ENCODE measurements at regions not wholly inside any gene's neighbourhood (a gene's known extent, or its start where the extent isn't known, plus 50 kb on each side); places are given as distances from the start of the nearest gene placed in this dataset.

DNA sequence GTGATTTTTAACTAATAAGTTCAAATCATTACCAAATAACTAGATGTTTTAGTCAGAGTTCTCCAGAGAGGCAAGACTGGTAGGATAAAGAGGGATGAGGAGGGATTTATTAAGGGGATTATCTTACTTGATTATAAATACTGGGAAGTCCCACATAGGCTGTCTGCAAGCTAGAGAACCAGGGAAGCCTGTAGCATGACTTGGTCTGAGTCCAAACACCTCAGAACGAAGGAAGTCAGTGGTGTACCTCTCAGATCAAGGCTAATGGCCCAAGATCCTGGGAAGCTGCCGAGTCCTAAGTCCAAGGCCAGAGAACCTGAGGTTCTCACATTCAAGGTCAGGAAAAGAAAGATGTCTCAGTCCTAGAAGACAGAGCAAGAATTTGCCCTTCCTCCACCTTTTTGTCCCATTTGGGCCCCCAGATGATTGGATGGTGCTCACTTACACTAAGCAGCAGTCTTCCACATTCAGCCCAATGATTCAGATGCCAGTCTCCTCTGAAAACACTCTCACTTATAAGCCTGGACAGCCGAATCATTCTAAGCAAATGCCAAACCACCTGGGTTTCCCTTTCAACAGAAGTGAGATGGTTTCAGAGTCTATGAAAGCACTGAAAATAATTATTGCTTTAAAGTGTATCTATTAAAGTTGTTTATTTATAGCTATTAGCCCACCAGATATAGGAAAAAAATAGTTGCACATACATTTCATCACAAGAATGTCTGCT lies 1599.2 kb downstream of the OLFM4 start:
- TF ChIP-seq, protein P1, sequence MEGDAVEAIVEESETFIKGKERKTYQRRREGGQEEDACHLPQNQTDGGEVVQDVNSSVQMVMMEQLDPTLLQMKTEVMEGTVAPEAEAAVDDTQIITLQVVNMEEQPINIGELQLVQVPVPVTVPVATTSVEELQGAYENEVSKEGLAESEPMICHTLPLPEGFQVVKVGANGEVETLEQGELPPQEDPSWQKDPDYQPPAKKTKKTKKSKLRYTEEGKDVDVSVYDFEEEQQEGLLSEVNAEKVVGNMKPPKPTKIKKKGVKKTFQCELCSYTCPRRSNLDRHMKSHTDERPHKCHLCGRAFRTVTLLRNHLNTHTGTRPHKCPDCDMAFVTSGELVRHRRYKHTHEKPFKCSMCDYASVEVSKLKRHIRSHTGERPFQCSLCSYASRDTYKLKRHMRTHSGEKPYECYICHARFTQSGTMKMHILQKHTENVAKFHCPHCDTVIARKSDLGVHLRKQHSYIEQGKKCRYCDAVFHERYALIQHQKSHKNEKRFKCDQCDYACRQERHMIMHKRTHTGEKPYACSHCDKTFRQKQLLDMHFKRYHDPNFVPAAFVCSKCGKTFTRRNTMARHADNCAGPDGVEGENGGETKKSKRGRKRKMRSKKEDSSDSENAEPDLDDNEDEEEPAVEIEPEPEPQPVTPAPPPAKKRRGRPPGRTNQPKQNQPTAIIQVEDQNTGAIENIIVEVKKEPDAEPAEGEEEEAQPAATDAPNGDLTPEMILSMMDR (IDR thresholded peaks at IDR 0.05), result no peak
- TF ChIP-seq EP300 (IDR thresholded peaks at IDR 0.05), result no peak
- no peak for TF ChIP-seq POLR2A (IDR thresholded peaks at IDR 0.05)
- Histone ChIP-seq H3K36me3 (no peaks in the 10 kb centered on the region), H3K9me3 (no peaks in the 10 kb centered on the region), H3K27me3 (no peaks in the 10 kb centered on the region), H3K27ac (no peak overlapping the region), H3K4me1 (no peaks in the 10 kb centered on the region), H3K4me3 (no peak overlapping the region)
- DNase-seq (ENCODE audit: low spot score in 2 of 2), result no peak
- 74 to 82% methylated on average over 3 of the region's 3 CpGs for WGBS, 2 donors

DNA sequence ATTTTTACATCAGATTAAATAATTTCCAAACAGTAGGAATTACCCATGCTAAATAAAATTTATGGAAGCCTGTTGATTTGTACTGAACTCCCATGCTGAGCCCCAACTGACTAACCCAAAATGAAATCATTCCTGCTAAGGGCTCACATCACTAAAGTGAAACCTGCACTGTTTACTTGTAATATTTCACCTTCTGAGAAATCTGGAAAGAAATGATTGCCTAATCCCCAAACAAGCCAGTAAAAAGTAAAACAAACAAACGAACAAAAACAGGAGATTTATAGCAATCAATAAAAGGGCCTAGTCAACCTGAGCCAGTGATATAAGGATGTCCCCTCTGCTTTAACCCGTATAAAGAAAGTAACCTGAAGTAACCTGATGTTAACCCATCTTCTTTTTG lies 1599.8 kb downstream of the OLFM4 start:
- 53 to 54% methylated on average over 2 of the region's 2 CpGs for whole genome bisulfite sequencing, 2 donors
- TF ChIP-seq, protein P1 (IDR thresholded peaks at IDR 0.05), result no peak
- TF ChIP-seq EP300 (IDR thresholded peaks at IDR 0.05) (no peak), POLR2A (IDR thresholded peaks at IDR 0.05) (no peak)
- no peaks in the 10 kb centered on the region for H3K36me3 ChIP-seq
- H3K27me3 ChIP-seq, result no peaks in the 10 kb centered on the region
- H3K4me1 ChIP-seq, result no peaks in the 10 kb centered on the region
- H3K4me3 ChIP-seq, result no peak overlapping the region
- no peak overlapping the region for H3K27ac ChIP-seq
- H3K9me3 ChIP-seq, result no peaks in the 10 kb centered on the region
- no peak for DNase-seq (ENCODE audit: low spot score in 2 of 2)

DNA sequence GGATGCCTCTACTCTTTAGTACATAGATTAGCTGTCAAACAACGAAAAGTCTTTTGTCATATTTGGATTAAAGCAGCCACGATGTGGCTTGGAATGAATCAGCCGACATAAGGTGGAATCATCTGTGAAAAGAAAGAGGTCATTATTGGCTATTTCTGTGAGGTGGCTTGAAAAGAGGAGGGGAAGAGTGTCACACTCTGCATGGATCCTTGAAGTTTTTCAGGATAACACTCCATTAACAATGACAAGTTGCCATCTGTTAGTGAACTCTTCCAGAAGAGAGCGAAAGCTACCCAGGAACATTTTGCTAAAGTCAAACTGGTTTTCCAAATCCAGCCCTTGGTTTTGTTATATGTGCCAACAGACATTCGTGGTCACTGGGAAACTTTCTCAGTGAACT lies 1604.8 kb downstream of the OLFM4 start:
- Histone ChIP-seq H3K27ac (no peak overlapping the region), H3K4me3 (no peak overlapping the region), H3K9me3 (no peaks in the 10 kb centered on the region), H3K4me1 (no peaks in the 10 kb centered on the region), H3K27me3 (no peaks in the 10 kb centered on the region), H3K36me3 (no peaks in the 10 kb centered on the region)
- no peak for DNase-seq (ENCODE audit: low spot score in 2 of 2)
- TF ChIP-seq POLR2A (IDR thresholded peaks at IDR 0.05) (no peak), EP300 (IDR thresholded peaks at IDR 0.05) (no peak)
- TF ChIP-seq, protein P1 (IDR thresholded peaks at IDR 0.05), result no peak
- 59 to 65% methylated on average over 5 of the region's 5 CpGs for WGBS, 2 donors

DNA sequence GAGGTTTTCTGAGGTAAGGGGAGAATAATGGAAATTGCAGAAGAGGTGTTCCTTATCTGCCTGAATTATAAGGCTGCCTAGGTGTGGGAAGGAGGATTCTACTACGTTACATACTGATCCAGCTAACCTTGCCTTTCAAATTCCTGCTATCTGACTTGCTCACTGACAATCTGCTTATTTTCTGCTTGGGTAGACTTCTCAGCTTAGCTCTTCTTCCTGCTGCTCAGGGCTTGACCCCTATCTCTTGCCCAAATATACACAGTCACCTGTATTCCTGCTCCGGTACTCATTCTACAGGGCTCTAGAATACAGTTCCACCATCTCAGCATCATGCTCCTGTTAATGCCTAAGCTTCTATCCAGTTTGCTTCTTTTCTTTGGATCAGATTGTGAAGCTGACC lies 1607.6 kb downstream of the OLFM4 start:
- Histone ChIP-seq H3K36me3 (no peaks in the 10 kb centered on the region), H3K9me3 (no peaks in the 10 kb centered on the region), H3K27ac (no peak overlapping the region), H3K4me3 (no peak overlapping the region), H3K27me3 (no peaks in the 10 kb centered on the region), H3K4me1 (no peaks in the 10 kb centered on the region)
- TF ChIP-seq, protein P1 (IDR thresholded peaks at IDR 0.05), result no peak
- no peak for TF ChIP-seq EP300 (IDR thresholded peaks at IDR 0.05)
- TF ChIP-seq POLR2A (IDR thresholded peaks at IDR 0.05), result no peak
- 75 to 80% methylated on average over 2 of the region's 2 CpGs for WGBS, 2 donors
- DNase-seq (ENCODE audit: low spot score in 2 of 2), result no peak

DNA sequence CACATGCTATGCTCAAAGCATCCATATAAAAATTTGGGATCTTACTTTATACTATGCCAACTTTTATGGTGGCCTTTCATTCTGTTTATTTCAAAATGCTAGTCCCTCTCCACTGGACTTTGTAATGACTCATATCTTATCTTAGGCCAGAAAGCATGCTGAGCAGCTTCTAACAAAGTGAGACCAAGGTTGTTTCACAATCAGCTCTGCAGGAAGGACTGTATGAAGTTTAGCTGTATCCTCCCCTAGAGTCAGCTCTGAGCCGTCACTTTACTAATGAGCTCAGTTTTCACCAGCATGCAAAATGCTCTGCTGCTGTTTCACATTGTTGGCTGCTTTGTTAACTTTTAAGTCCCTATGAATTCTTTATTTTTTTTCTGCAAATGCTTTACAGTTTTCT lies 1608.8 kb downstream of the OLFM4 start:
- TF ChIP-seq POLR2A (IDR thresholded peaks at IDR 0.05), result no peak
- TF ChIP-seq, protein P1 (IDR thresholded peaks at IDR 0.05), result no peak
- no peak for TF ChIP-seq EP300 (IDR thresholded peaks at IDR 0.05)

More for the DNA sequence above, 1608.8 kb downstream of the OLFM4 start:
- Histone ChIP-seq H3K4me3 (no peak overlapping the region), H3K4me1 (no peaks in the 10 kb centered on the region), H3K27me3 (no peaks in the 10 kb centered on the region), H3K9me3 (no peaks in the 10 kb centered on the region), H3K27ac (no peak overlapping the region), H3K36me3 (no peaks in the 10 kb centered on the region)
- no peak for DNase-seq (ENCODE audit: low spot score in 2 of 2)
- WGBS, 2 donors, result 30 to 36% methylated on average over 1 of the region's 1 CpG

All from tibial nerve (tissue), 4 donors.